T-cell (primary cell): ENCODE measurements at regions not wholly inside any gene's neighbourhood (a gene's known extent, or its start where the extent isn't known, plus 50 kb on each side); places are given as distances from the start of the nearest gene placed in this dataset.

Experiments
- ATAC-seq, 4 experiments: fragments of 200-7000 bp in 3 of 4; fragments of 150-1000 bp in 1 of 4; cut with Tn5 transposase; replicated peaks in 1 of 4; 1 replicate in 3 of 4; 2 replicates in 1 of 4; pipeline ENCODE4 v1.10.0; 2021; ENCODE audit warnings: moderate library complexity in 3 of 4, mild to moderate bottlenecking in 2 of 4, moderate number of reproducible peaks in 1 of 4
- CTCF ChIA-PET, 2 donors: fragments of 300-600 bp; sonication (Branson Sonifier 250); formaldehyde crosslinking; loops; one replicate each; lab custom pipeline; 2022; ENCODE audit warnings: antibody characterized with exemption in 2 of 2; lab: Charles Lee
- POLR2A ChIA-PET, 2 donors: fragments of 300-600 bp; sonication (Branson Sonifier 250); formaldehyde crosslinking; loops; one replicate each; lab custom pipeline; 2022; ENCODE audit warnings: antibody characterized with exemption in 2 of 2; lab: Charles Lee
- DNase-seq, 35 experiments: peaks; one replicate each; pipeline versions ENCODE4 v3.0.0 to v3.0.0-alpha.2; 2013 to 2023
- H3K27ac ChIP-seq: one replicate; pipeline ENCODE4 v1.5.1; 2013; ENCODE audit warnings: low read length
- H3K27me3 ChIP-seq, 2 experiments: replicated peaks in 1 of 2; 1 replicate in 1 of 2; 2 replicates in 1 of 2; pipeline versions ENCODE4 v1.6.1 to v1.7.0; 2013; ENCODE audit warnings: low read length in 1 of 2, mixed read lengths in 1 of 2; ENCODE audit not compliant: control insufficient read depth in 2 of 2, insufficient read depth in 2 of 2; ENCODE audit errors: extremely low read depth in 1 of 2
- H3K36me3 ChIP-seq, 2 donors: 1 replicate in 1 of 2; 2 replicates in 1 of 2; pipeline versions ENCODE4 v1.6.1 to v1.7.0; 2013; ENCODE audit warnings: low read length in 1 of 2; ENCODE audit not compliant: control insufficient read depth in 2 of 2, insufficient read depth in 1 of 2; ENCODE audit errors: extremely low read depth in 1 of 2
- H3K4me1 ChIP-seq, 2 experiments: 1 replicate in 1 of 2; 2 replicates in 1 of 2; pipeline versions ENCODE4 v1.6.1 to v1.7.0; 2013; ENCODE audit warnings: low read length in 2 of 2, mixed read lengths in 1 of 2; ENCODE audit not compliant: insufficient read depth in 2 of 2, control insufficient read depth in 1 of 2; ENCODE audit errors: extremely low read depth in 1 of 2
- H3K4me3 ChIP-seq, 2 donors: 1 replicate in 1 of 2; 2 replicates in 1 of 2; pipeline versions ENCODE4 v1.5.1 to v1.7.0; 2013; ENCODE audit warnings: mild to moderate bottlenecking in 2 of 2, low read length in 1 of 2, moderate library complexity in 1 of 2; ENCODE audit not compliant: control insufficient read depth in 1 of 2; ENCODE audit errors: extremely low read depth in 1 of 2
- H3K9me3 ChIP-seq: 2 replicates; pipeline ENCODE4 v1.7.0; 2013
- H3K27ac Mint-ChIP-seq, 2 donors: one replicate each; pipeline ENCODE4 v1.8.0; 2020 to 2021; ENCODE audit warnings: mild to moderate bottlenecking in 2 of 2, mixed read lengths in 2 of 2
- H3K27me3 Mint-ChIP-seq, 2 donors: one replicate each; pipeline ENCODE4 v1.8.0; 2021 to 2022; ENCODE audit warnings: mixed read lengths in 2 of 2
- H3K36me3 Mint-ChIP-seq: one replicate; pipeline ENCODE4 v1.8.0; 2021; ENCODE audit warnings: mixed read lengths
- H3K4me1 Mint-ChIP-seq, 3 donors: one replicate each; pipeline ENCODE4 v1.8.0; 2020 to 2022; ENCODE audit warnings: mixed read lengths in 3 of 3, mild to moderate bottlenecking in 1 of 3
- H3K4me3 Mint-ChIP-seq, 3 donors: one replicate each; pipeline ENCODE4 v1.8.0; 2020 to 2022; ENCODE audit warnings: mild to moderate bottlenecking in 3 of 3, mixed read lengths in 3 of 3, moderate library complexity in 3 of 3
- H3K9me3 Mint-ChIP-seq, 3 donors: one replicate each; pipeline ENCODE4 v1.8.0; 2020 to 2022; ENCODE audit warnings: mixed read lengths in 3 of 3
- WGBS: methylation state at CpG from one replicate; pipeline ENCODE4 v1.1.5; 2013; ENCODE audit warnings: missing lambda C conversion rate; ENCODE audit not compliant: insufficient coverage; 5-methylcytosine and 5-hydroxymethylcytosine counted together

- Histone ChIP-seq H3K4me3 (no peak overlapping the region), H3K4me1 (no peaks in the 10 kb centered on the region), H3K9me3 (no peaks in the 10 kb centered on the region), H3K36me3 (no peaks in the 10 kb centered on the region), H3K27me3 (no peaks in the 10 kb centered on the region), H3K27ac (no peak overlapping the region)
- H3K4me1 Mint-ChIP-seq, result no peaks in the 10 kb centered on the region
- H3K4me3 Mint-ChIP-seq, result no peak overlapping the region
- no peaks in the 10 kb centered on the region for H3K9me3 Mint-ChIP-seq
- CTCF ChIA-PET, result no interaction called here
- ATAC-seq, result no peak
- no peak overlapping the region for H3K27ac Mint-ChIP-seq
- no peaks in the 10 kb centered on the region for H3K27me3 Mint-ChIP-seq
- POLR2A ChIA-PET, result no interaction called here
- DNase-seq, result no peak
- no CpG with 5 or more reads among the region's 1 CpG for WGBS
- H3K36me3 Mint-ChIP-seq, result no peaks in the 10 kb centered on the region
These were observed 271.3 kb upstream of the SLC8A1 start for GRCh38 chr2:40723194-40723593.

- H3K27ac Mint-ChIP-seq, result no peak overlapping the region
- H3K9me3 Mint-ChIP-seq, result no peaks in the 10 kb centered on the region
- H3K36me3 Mint-ChIP-seq, result no peaks in the 10 kb centered on the region
- H3K27me3 Mint-ChIP-seq, result no peaks in the 10 kb centered on the region
- H3K27me3 ChIP-seq, result no peaks in the 10 kb centered on the region
- no peaks in the 10 kb centered on the region for H3K9me3 ChIP-seq
- CTCF ChIA-PET, result no interaction called here
- no peak for DNase-seq
- no peak for ATAC-seq
- no peak overlapping the region for H3K27ac ChIP-seq
- no peaks in the 10 kb centered on the region for H3K4me1 ChIP-seq
- POLR2A ChIA-PET, result no interaction called here
- 79% methylated on average over 2 of the region's 3 CpGs for WGBS
- H3K4me1 Mint-ChIP-seq, result no peaks in the 10 kb centered on the region
- H3K4me3 ChIP-seq, result no peak overlapping the region
- H3K36me3 ChIP-seq, result no peaks in the 10 kb centered on the region
- no peak overlapping the region for H3K4me3 Mint-ChIP-seq
These were observed 273.1 kb upstream of the SLC8A1 start for GRCh38 chr2:40725040-40725439.

GRCh38 chr2:40725950-40726349, 274.1 kb upstream of the SLC8A1 start:
- H3K4me3 Mint-ChIP-seq, result no peak overlapping the region
- Histone ChIP-seq H3K9me3 (no peaks in the 10 kb centered on the region), H3K36me3 (no peaks in the 10 kb centered on the region), H3K27ac (no peak overlapping the region), H3K4me1 (no peaks in the 10 kb centered on the region), H3K27me3 (no peaks in the 10 kb centered on the region), H3K4me3 (no peak overlapping the region)
- ATAC-seq, result no peak
- no CpG with 5 or more reads among the region's 2 CpGs for WGBS
- H3K4me1 Mint-ChIP-seq, result no peaks in the 10 kb centered on the region
- ChIA-PET CTCF (no interaction called here), POLR2A (no interaction called here)
- H3K9me3 Mint-ChIP-seq, result no peaks in the 10 kb centered on the region
- no peaks in the 10 kb centered on the region for H3K27me3 Mint-ChIP-seq
- DNase-seq, result no peak
- no peaks in the 10 kb centered on the region for H3K36me3 Mint-ChIP-seq
- H3K27ac Mint-ChIP-seq, result no peak overlapping the region

GRCh38 chr2:40734797-40735196, 282.9 kb upstream of the SLC8A1 start:
- Histone ChIP-seq H3K27ac (no peak overlapping the region), H3K4me1 (no peaks in the 10 kb centered on the region), H3K36me3 (no peaks in the 10 kb centered on the region), H3K27me3 (no peaks in the 10 kb centered on the region), H3K9me3 (no peaks in the 10 kb centered on the region), H3K4me3 (no peak overlapping the region)
- WGBS, result no CpG with 5 or more reads among the region's 2 CpGs
- CTCF ChIA-PET, result no interaction called here
- ATAC-seq (no peak), DNase-seq (no peak)
- no peak overlapping the region for H3K4me3 Mint-ChIP-seq
- H3K9me3 Mint-ChIP-seq, result peaks cover 0 to 3% (median 0%) of the 10 kb centered on the region in 3 donors
- no peaks in the 10 kb centered on the region for H3K27me3 Mint-ChIP-seq
- H3K27ac Mint-ChIP-seq, result no peak overlapping the region
- POLR2A ChIA-PET, result no interaction called here
- H3K4me1 Mint-ChIP-seq, result no peaks in the 10 kb centered on the region
- no peaks in the 10 kb centered on the region for H3K36me3 Mint-ChIP-seq

GRCh38 chr2:40737180-40737579, 285.3 kb upstream of the SLC8A1 start:
- Histone ChIP-seq H3K27ac (no peak overlapping the region), H3K4me3 (no peak overlapping the region), H3K27me3 (no peaks in the 10 kb centered on the region), H3K36me3 (no peaks in the 10 kb centered on the region), H3K4me1 (no peaks in the 10 kb centered on the region), H3K9me3 (no peaks in the 10 kb centered on the region)
- CTCF ChIA-PET, result no interaction called here
- POLR2A ChIA-PET, result no interaction called here
- WGBS, result 63% methylated on average over 2 of the region's 4 CpGs
- DNase-seq (no peak), ATAC-seq (no peak)
- no peaks in the 10 kb centered on the region for H3K4me1 Mint-ChIP-seq
- no peaks in the 10 kb centered on the region for H3K27me3 Mint-ChIP-seq
- H3K27ac Mint-ChIP-seq, result no peak overlapping the region
- H3K4me3 Mint-ChIP-seq, result no peak overlapping the region
- peaks cover 0 to 7% (median 0%) of the 10 kb centered on the region in 3 donors for H3K9me3 Mint-ChIP-seq
- no peaks in the 10 kb centered on the region for H3K36me3 Mint-ChIP-seq

- Mint-ChIP-seq H3K27me3 (no peaks in the 10 kb centered on the region), H3K27ac (no peak overlapping the region), H3K9me3 (peaks cover 0 to 7% (median 0%) of the 10 kb centered on the region in 3 donors), H3K4me3 (no peak overlapping the region), H3K36me3 (no peaks in the 10 kb centered on the region), H3K4me1 (no peaks in the 10 kb centered on the region)
- Histone ChIP-seq H3K27me3 (no peaks in the 10 kb centered on the region), H3K9me3 (no peaks in the 10 kb centered on the region), H3K27ac (no peak overlapping the region), H3K4me3 (no peak overlapping the region), H3K36me3 (no peaks in the 10 kb centered on the region), H3K4me1 (no peaks in the 10 kb centered on the region)
- POLR2A ChIA-PET, result no interaction called here
- CTCF ChIA-PET, result no interaction called here
- ATAC-seq (no peak), DNase-seq (no peak)
- WGBS, result no CpG with 5 or more reads among the region's 1 CpG
These were observed 288.5 kb upstream of the SLC8A1 start for GRCh38 chr2:40740419-40740818.

- Histone ChIP-seq H3K4me1 (no peaks in the 10 kb centered on the region), H3K36me3 (no peaks in the 10 kb centered on the region), H3K4me3 (no peak overlapping the region), H3K9me3 (no peaks in the 10 kb centered on the region), H3K27ac (no peak overlapping the region), H3K27me3 (no peaks in the 10 kb centered on the region)
- ChIA-PET POLR2A (no interaction called here), CTCF (no interaction called here)
- Mint-ChIP-seq H3K27ac (no peak overlapping the region), H3K4me3 (no peak overlapping the region), H3K4me1 (no peaks in the 10 kb centered on the region), H3K27me3 (no peaks in the 10 kb centered on the region), H3K36me3 (no peaks in the 10 kb centered on the region), H3K9me3 (peaks cover 0 to 7% (median 0%) of the 10 kb centered on the region in 3 donors)
- no peak for DNase-seq
- WGBS, result no CpG with 5 or more reads among the region's 2 CpGs
- ATAC-seq, result no peak
These were observed 289.6 kb upstream of the SLC8A1 start for GRCh38 chr2:40741532-40741931.
